Effector memory CD8-positive, alpha-beta T cell (primary cell): ENCODE measurements at regions not wholly inside any gene's neighbourhood (a gene's known extent, or its start where the extent isn't known, plus 50 kb on each side); places are given as distances from the start of the nearest gene placed in this dataset.
"Not testable (repeated sequence)": the region's sequence is repeated elsewhere in the genome, so short reads cannot be mapped to it uniquely, and the experiment has no call there.

Experiments used
- ATAC-seq: fragments of 150-1000 bp; cut with Tn5 transposase; replicated peaks from 2 replicates; pipeline ENCODE4 v1.10.0; 2021; ENCODE audit warnings: mild to moderate bottlenecking, moderate library complexity
- DNase-seq, 3 experiments: peaks; one replicate each; pipeline ENCODE4 v3.0.0; 2021
- H3K27ac Mint-ChIP-seq, 2 donors: one replicate each; pipeline ENCODE4 v1.8.0; 2022; ENCODE audit warnings: mild to moderate bottlenecking in 2 of 2, mixed read lengths in 2 of 2, moderate library complexity in 2 of 2
- H3K27me3 Mint-ChIP-seq, 2 donors: one replicate each; pipeline ENCODE4 v1.8.0; 2022; ENCODE audit warnings: mixed read lengths in 2 of 2
- H3K36me3 Mint-ChIP-seq: one replicate; pipeline ENCODE4 v1.8.0; 2022; ENCODE audit warnings: mild to moderate bottlenecking, moderate library complexity, mixed read lengths; ENCODE audit not compliant: insufficient read depth
- H3K4me1 Mint-ChIP-seq, 2 donors: one replicate each; pipeline ENCODE4 v1.8.0; 2022; ENCODE audit warnings: low read depth in 2 of 2, mixed read lengths in 2 of 2
- H3K4me3 Mint-ChIP-seq, 2 donors: one replicate each; pipeline ENCODE4 v1.8.0; 2022; ENCODE audit warnings: mild to moderate bottlenecking in 2 of 2, mixed read lengths in 2 of 2, moderate library complexity in 2 of 2
- H3K9me3 Mint-ChIP-seq, 2 donors: one replicate each; pipeline ENCODE4 v1.8.0; 2022; ENCODE audit warnings: mixed read lengths in 2 of 2

DNA sequence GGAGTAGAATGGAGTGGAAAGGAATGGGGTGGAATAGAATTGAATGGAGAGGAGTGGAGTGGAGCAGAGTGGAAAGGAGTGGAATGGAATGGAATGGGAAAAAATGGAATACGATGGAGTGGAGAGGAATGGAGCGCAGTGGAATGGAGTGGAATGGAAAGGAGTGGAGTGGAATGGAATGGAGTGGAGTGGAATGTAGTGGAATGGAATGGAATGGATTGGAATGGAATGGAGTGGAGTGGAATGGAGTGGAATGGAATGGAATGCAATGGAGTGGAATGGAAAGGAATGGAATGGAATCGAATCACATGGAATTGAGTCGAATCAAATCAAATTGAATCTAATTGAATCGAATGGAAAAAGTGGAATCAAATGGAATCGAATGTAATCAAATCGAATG lies 1016.1 kb downstream of the CDY1 start:
- Mint-ChIP-seq H3K36me3 (no peaks in the 10 kb centered on the region), H3K27ac (no peak overlapping the region), H3K9me3 (peaks cover 55 to 58% of the 10 kb centered on the region in 2 donors), H3K27me3 (no peaks in the 10 kb centered on the region), H3K4me1 (peaks cover 0 to 3% of the 10 kb centered on the region in 2 donors), H3K4me3 (no peak overlapping the region)
- ATAC-seq, result no peak
- DNase-seq, result no peak

DNA sequence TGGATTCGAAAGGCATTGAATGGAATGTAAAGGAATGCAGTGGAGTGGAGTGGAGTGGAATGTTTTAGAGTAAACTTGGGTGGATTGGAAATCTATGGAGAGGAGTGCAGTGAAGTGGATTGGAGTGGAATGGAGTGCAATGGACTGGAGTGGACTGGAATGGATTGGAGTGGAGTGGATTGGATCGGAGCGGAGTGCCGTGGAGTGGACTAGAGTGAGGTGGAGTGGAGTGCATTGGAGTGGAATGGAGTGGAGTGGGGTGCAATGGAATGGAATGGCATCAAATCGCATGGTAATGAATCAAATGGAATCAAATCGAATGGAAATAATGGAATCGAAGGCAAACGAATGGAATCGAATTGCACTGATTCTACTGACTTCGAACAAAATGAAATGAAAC lies 1023.9 kb downstream of the CDY1 start:
- ATAC-seq, H3K4me1 Mint-ChIP-seq, H3K36me3 Mint-ChIP-seq, H3K27ac Mint-ChIP-seq, H3K4me3 Mint-ChIP-seq, H3K27me3 Mint-ChIP-seq, DNase-seq: not testable (repeated sequence)
- peaks cover 30 to 39% of the 10 kb centered on the region in 2 donors for H3K9me3 Mint-ChIP-seq

DNA sequence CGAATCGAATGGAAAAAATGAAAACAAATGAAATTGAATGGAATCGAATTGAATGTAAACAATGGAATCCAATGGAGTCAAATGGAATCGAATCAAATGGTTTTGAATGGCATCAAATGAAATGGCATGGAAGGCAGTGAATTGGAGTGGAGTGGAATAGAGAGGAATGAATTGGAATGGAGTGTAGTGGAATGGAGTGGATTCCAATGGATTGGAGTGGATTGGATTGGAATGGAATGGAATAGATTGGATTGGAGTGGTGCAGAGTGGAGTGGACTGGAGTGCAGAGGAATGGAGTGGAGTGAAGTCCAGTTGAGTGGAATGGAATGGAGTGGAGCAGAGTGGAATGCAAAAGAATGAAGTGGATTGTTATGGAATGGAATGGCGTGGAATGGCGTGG lies 1026.3 kb downstream of the CDY1 start:
- not testable (repeated sequence) for ATAC-seq, H3K4me1 Mint-ChIP-seq, H3K27ac Mint-ChIP-seq, H3K36me3 Mint-ChIP-seq, H3K27me3 Mint-ChIP-seq, H3K4me3 Mint-ChIP-seq, DNase-seq
- H3K9me3 Mint-ChIP-seq, result peaks cover 23 to 39% of the 10 kb centered on the region in 2 donors

DNA sequence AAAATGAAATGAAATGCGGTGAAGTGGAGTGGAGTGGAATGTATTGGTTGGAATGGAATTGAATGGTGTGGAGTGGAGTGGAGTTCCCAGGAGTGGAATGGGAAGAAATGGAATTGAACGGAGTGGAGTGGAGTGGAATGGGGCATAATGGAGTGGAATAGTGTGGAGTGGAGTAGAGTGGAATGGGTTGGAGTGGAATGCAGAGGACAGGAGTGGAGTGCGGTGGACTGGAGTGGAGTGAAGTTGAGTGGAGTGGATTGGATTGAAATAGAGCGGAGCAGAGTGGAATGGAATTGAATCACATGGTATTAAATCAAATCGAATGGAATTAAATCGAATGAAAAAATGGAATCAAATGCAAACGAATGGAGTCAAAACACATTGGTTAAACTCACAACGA lies 1042.3 kb downstream of the CDY1 start:
- H3K9me3 Mint-ChIP-seq, result peaks cover 51 to 57% of the 10 kb centered on the region in 2 donors
- DNase-seq, H3K36me3 Mint-ChIP-seq, H3K4me1 Mint-ChIP-seq, H3K27me3 Mint-ChIP-seq, H3K4me3 Mint-ChIP-seq, H3K27ac Mint-ChIP-seq, ATAC-seq: not testable (repeated sequence)

DNA sequence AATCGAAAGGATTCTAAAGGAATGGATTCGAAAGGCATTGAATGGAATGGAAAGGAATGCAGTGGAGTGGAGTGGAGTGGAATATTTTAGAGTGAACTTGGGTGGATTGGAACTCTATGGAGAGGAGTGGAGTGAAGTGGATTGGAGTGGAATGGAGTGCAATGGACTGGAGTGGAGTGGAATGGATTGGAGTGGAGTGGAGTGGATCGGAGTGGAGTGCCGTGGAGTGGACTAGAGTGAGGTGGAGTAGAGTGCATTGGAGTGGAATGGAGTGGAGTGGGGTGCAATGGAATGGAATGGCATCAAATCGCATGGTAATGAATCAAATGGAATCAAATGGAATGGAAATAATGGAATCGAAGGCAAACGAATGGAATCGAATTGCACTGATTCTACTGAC lies 1044.8 kb downstream of the CDY1 start:
- DNase-seq, H3K27ac Mint-ChIP-seq, H3K4me3 Mint-ChIP-seq, H3K27me3 Mint-ChIP-seq, ATAC-seq, H3K36me3 Mint-ChIP-seq, H3K4me1 Mint-ChIP-seq: not testable (repeated sequence)
- peaks cover 56 to 63% of the 10 kb centered on the region in 2 donors for H3K9me3 Mint-ChIP-seq

DNA sequence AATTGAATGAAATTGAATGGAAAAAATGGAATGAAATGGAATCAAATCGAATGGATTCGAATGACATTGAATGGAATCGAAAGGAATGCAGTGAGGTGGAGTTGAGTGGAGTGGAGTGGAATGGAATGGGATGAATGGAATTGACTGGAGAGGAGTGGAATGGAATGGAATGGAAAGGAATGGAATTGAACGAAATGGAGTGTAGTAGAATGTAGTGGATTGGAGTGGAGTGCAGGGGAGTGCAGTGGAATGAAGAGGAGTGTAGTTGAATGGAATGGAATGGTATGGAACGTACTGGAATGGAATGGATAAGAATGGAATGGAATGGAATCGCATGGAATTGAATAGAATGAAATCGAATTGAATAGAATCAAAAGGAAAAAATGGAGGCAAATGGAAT lies 1047.3 kb downstream of the CDY1 start:
- peaks cover 40% of the 10 kb centered on the region in 2 donors for H3K9me3 Mint-ChIP-seq
- H3K27ac Mint-ChIP-seq, H3K4me1 Mint-ChIP-seq, H3K27me3 Mint-ChIP-seq, ATAC-seq, H3K36me3 Mint-ChIP-seq, H3K4me3 Mint-ChIP-seq, DNase-seq: not testable (repeated sequence)

DNA sequence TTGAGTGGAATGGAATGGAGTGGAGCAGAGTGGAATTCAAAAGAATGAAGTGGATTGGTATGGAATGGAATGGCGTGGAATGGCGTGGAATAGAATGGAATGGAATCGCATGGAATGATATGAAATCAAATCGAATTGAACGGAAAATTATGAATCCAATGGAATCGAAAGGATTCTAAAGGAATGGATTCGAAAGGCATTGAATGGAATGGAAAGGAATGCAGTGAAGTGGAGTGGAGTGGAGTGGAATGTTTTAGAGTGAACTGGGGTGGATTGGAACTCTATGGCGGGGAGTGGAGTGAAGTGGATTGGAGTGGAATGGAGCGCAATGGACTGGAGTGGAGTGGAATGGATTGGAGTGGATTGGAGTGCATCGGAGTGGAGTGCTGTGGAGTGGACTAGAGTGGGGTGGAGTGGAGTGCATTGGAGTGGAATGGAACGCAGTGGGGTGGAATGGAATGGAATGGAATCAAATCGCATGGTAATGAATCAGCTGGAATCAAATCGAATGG lies 1048.5 kb downstream of the CDY1 start:
- H3K27me3 Mint-ChIP-seq, H3K27ac Mint-ChIP-seq, H3K4me1 Mint-ChIP-seq, H3K4me3 Mint-ChIP-seq, ATAC-seq, H3K36me3 Mint-ChIP-seq: not testable (repeated sequence)
- peaks cover 28% of the 10 kb centered on the region in 2 donors for H3K9me3 Mint-ChIP-seq
- DNase-seq, result peak; percentile 5 to 25 (median 8)

DNA sequence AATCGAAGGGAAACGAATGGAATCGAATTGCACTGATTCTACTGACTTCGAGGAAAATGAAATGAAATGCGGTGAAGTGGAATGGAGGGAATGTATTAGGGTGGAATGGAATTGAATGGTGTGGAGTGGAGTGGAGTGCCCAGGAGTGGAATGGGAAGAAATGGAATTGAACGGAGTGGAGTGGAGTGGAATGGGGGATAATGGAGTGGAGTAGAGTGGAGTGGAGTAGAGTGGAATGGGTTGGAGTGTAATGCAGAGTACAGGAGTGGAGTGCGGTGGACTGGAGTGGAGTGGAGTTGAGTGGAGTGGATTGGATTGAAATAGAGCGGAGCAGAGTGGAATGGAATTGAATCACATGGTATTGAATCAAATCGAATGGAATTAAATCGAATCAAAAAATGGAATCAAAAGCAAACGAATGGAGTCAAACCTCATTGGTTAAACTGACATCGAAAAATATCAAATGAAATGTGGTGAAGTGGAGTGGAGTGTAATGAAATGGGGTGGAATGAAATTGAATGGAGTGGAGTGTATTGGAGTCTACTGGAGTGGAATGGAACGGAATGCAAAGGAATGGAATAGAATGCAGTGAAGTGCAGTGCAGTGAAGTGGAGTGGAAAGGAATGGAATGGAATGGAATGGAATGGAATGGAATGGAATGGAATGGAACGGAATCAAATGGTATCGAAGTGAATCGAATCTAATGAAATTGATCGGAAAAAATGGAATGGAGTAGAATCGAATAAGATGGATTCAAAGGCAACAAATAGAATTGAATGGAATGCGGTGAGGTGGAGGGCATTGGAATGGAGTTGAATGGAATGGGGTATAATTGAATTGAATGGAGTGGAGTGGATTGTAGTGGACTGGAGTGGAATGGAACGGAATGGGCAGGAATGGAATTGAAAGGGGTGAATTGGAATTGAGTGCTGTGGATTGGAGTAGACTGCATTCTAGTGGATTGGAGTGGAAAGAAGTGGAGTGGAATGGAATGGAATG lies 1049.3 kb downstream of the CDY1 start:
- DNase-seq, result peak; percentile 9 to 43 (median 17)
- H3K27ac Mint-ChIP-seq, H3K4me3 Mint-ChIP-seq, H3K36me3 Mint-ChIP-seq, H3K4me1 Mint-ChIP-seq, H3K27me3 Mint-ChIP-seq, ATAC-seq: not testable (repeated sequence)
- peaks cover 27% of the 10 kb centered on the region in 2 donors for H3K9me3 Mint-ChIP-seq
